Heart left ventricle (tissue), 16 donors: ENCODE measurements at regions not wholly inside any gene's neighbourhood (a gene's known extent, or its start where the extent isn't known, plus 50 kb on each side); places are given as distances from the start of the nearest gene placed in this dataset.

Experiments
- ATAC-seq, 4 donors: fragments of 200-7000 bp; cut with Tn5 transposase; one replicate each; pipeline ENCODE4 v1.9.1; 2020 to 2022; ENCODE audit warnings: moderate library complexity in 4 of 4, mild to moderate bottlenecking in 3 of 4, moderate number of reproducible peaks in 1 of 4
- DNase-seq, 5 donors: peaks; one replicate each; pipeline ENCODE4 v3.0.0-alpha.2; 2020
- H3K27ac ChIP-seq, 12 donors: fragments of 200-600 bp; sonication (generic) in 4 of 12; one replicate each; pipeline versions ENCODE4 v1.5.0 to v1.8.0; 2016 to 2022; ENCODE audit warnings: mild to moderate bottlenecking in 2 of 12
- H3K27me3 ChIP-seq, 9 donors: fragments of 200-600 bp; sonication (generic) in 2 of 9; one replicate each; pipeline versions ENCODE4 v1.5.1 to v1.8.0; 2016 to 2022; ENCODE audit warnings: mild to moderate bottlenecking in 3 of 9
- H3K36me3 ChIP-seq, 9 donors: fragments of 200-600 bp; sonication (generic) in 2 of 9; one replicate each; pipeline versions ENCODE4 v1.5.0 to v1.8.0; 2018 to 2022; ENCODE audit warnings: mild to moderate bottlenecking in 2 of 9
- H3K4me1 ChIP-seq, 12 donors: fragments of 200-600 bp; sonication (generic) in 4 of 12; one replicate each; pipeline versions ENCODE4 v1.5.0 to v1.8.0; 2016 to 2022; ENCODE audit warnings: mild to moderate bottlenecking in 3 of 12
- H3K4me3 ChIP-seq, 12 donors: fragments of 200-600 bp; sonication (generic) in 4 of 12; one replicate each; pipeline versions ENCODE4 v1.5.0 to v1.8.0; 2017 to 2022; ENCODE audit warnings: mild to moderate bottlenecking in 9 of 12, moderate library complexity in 4 of 12
- H3K9me3 ChIP-seq, 12 donors: fragments of 200-600 bp; sonication (generic) in 4 of 12; one replicate each; pipeline versions ENCODE4 v1.5.0 to v1.8.0; 2016 to 2022; ENCODE audit warnings: mild to moderate bottlenecking in 1 of 12
- POLR2A ChIP-seq, 2 donors: fragments of 450-650 bp; IDR thresholded peaks; one replicate each; pipeline ENCODE4 v1.6.1; 2017; ENCODE audit warnings: antibody characterized with exemption in 2 of 2, mild to moderate bottlenecking in 2 of 2, moderate library complexity in 2 of 2
- WGBS, 4 donors: extraction: QIAGEN DNeasy Blood & Tissue Kit in 2 of 4; methylation state at CpG; one replicate each; pipeline versions ENCODE4 v1.1.5 to v1.1.7; 2013 to 2018; 5-methylcytosine and 5-hydroxymethylcytosine counted together
- intact Hi-C, 10 donors: fragments of 100-400 bp; cut with DNase I; formaldehyde crosslinking; loops; one replicate each; pipeline versions ENCODE4 v1.11.1 to v1.14.2; 2022
- TF ChIP-seq, protein P1 (sequence below), 12 donors: fragments of 200-600 bp; sonication (generic) in 4 of 12; IDR thresholded peaks; one replicate each; pipeline versions ENCODE4 v1.5.0 to v1.8.0; 2018 to 2022; ENCODE audit warnings: antibody characterized with exemption in 12 of 12, mild to moderate bottlenecking in 5 of 12
- donor health status: ischemic (EF 13 %, LVEDD 7.1; RV severe dilation, severe dysfunction).
- donor health status: healthy with polysubstance abuse.
- donor health status: DM: no; HTN: yes; CAD: no.
- donor health status: DM: no; HTN: no; CAD: no.
- donor health status: ischemic (EF 25% LVEDD 6.9; RV normal size, moderate dysfunction).
- donor health status: ischemic (EF 25% LVEDD 5.7; RV mildly dilated, moderate dysfunction).
- donor health status: healthy.
- donor health status: DM: yes; HTN: yes; CAD: no.
- donor health status: ischemic (EF 35%, LVEDD 5.7; RV mildly dilated, moderate dysfunction).
- donor health status: nonischemic (EF 11% LVEDD 7.7; RV severe dilation, severe dysfunction).
- donor health status: DM: yes; HTN: yes; CAD: no.
- donor health status: PGD.
- donor health status: ischemic (EF 29% LVEDD 5.4; RV normal size, mild dysfunction).
- donor health status: nonischemic (EF 23%, LVEDD 6.1; RV moderate dilation, normal function).

DNA sequence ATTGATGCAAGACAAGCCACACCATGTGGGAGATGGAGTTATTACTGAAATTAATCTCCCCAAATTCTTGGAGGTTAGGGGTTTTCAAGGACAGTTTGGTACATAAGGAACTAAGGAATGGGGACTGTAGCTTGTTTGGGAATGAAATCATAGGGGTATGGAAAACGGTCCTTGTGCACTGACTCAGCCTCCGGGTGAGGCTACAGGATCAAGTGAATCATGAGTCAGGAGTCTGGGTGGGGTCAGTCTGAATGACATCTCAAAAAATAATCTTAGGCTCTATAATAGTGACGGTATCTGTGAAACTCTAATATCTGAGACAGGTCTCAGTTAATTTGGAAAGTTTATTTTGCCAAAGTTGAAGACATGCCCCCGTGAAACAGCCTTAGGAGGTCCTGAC lies 128.5 kb upstream of the CYSLTR1 start:
- ATAC-seq: no peak
- DNase-seq: no peak
- Histone ChIP-seq H3K9me3 (peaks cover 0 to 11% (median 0%) of the 10 kb centered on the region in 12 donors), H3K36me3 (no peaks in the 10 kb centered on the region), H3K27me3 (no peaks in the 10 kb centered on the region), H3K27ac (no peak overlapping the region), H3K4me1 (no peaks in the 10 kb centered on the region), H3K4me3 (no peak overlapping the region)
- WGBS, 4 donors: 60 to 77% (median 68%) methylated on average over 4 of the region's 4 CpGs
- intact Hi-C loops: no loop called here
- no peak for TF ChIP-seq POLR2A (IDR thresholded peaks at IDR 0.05)
- TF ChIP-seq, protein P1, sequence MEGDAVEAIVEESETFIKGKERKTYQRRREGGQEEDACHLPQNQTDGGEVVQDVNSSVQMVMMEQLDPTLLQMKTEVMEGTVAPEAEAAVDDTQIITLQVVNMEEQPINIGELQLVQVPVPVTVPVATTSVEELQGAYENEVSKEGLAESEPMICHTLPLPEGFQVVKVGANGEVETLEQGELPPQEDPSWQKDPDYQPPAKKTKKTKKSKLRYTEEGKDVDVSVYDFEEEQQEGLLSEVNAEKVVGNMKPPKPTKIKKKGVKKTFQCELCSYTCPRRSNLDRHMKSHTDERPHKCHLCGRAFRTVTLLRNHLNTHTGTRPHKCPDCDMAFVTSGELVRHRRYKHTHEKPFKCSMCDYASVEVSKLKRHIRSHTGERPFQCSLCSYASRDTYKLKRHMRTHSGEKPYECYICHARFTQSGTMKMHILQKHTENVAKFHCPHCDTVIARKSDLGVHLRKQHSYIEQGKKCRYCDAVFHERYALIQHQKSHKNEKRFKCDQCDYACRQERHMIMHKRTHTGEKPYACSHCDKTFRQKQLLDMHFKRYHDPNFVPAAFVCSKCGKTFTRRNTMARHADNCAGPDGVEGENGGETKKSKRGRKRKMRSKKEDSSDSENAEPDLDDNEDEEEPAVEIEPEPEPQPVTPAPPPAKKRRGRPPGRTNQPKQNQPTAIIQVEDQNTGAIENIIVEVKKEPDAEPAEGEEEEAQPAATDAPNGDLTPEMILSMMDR (IDR thresholded peaks at IDR 0.05): no peak

DNA sequence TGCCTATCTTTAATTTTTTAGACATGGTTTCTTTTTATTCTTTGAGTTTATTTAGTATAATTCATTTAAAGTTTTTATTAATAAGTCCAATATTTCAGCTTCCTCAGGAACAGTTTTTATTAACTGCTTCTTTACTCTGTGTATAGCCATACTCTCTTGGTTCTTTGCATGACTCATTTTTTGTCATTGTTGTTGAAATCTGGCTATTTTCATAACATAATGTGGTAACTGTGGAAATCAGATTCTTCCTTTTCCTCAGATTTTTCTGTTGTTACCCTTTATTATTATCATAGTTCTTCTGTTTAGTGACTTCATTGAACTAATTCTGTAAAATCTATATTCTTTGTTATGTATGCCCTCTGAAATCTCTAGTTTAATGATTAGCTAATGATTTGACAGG lies 124.9 kb upstream of the CYSLTR1 start:
- intact Hi-C loops: no loop called here
- no peak for ATAC-seq

DNA sequence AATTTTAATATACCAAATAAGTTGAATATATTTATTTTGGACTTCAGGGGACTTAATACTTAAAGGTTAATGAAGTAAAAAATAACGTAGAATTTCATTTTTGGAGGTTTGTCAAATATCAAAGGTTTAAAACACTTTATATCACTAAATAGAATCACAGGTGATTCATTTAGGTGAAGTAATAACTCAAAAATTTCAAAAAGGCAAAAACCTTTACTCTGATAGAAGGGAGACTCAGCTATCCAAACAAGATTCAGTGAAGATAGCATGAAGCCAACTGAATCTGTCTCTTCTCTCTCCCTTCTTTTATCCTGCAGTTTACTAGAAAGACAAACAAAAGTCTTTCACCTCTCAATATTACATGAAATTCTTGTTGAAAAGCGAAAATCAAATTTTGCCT lies 110.2 kb upstream of the CYSLTR1 start:
- H3K27me3 ChIP-seq: no peaks in the 10 kb centered on the region
- intact Hi-C loops: no loop called here
- WGBS, 4 donors: 38 to 67% (median 53%) methylated on average over 2 of the region's 2 CpGs
- DNase-seq (no peak), ATAC-seq (no peak)
- H3K36me3 ChIP-seq: no peaks in the 10 kb centered on the region
- no peaks in the 10 kb centered on the region for H3K4me1 ChIP-seq
- no peak overlapping the region for H3K4me3 ChIP-seq
- H3K9me3 ChIP-seq: no peaks in the 10 kb centered on the region
- TF ChIP-seq, protein P1 (IDR thresholded peaks at IDR 0.05): no peak
- TF ChIP-seq POLR2A (IDR thresholded peaks at IDR 0.05): no peak
- H3K27ac ChIP-seq: no peak overlapping the region

More for the DNA sequence above, 124.9 kb upstream of the CYSLTR1 start:
- TF ChIP-seq, protein P1 (IDR thresholded peaks at IDR 0.05): no peak
- no peak for TF ChIP-seq POLR2A (IDR thresholded peaks at IDR 0.05)
- DNase-seq: no peak
- Histone ChIP-seq H3K4me3 (no peak overlapping the region), H3K36me3 (no peaks in the 10 kb centered on the region), H3K27ac (no peak overlapping the region), H3K27me3 (no peaks in the 10 kb centered on the region), H3K4me1 (no peaks in the 10 kb centered on the region), H3K9me3 (peaks cover 0 to 8% (median 0%) of the 10 kb centered on the region in 12 donors)

DNA sequence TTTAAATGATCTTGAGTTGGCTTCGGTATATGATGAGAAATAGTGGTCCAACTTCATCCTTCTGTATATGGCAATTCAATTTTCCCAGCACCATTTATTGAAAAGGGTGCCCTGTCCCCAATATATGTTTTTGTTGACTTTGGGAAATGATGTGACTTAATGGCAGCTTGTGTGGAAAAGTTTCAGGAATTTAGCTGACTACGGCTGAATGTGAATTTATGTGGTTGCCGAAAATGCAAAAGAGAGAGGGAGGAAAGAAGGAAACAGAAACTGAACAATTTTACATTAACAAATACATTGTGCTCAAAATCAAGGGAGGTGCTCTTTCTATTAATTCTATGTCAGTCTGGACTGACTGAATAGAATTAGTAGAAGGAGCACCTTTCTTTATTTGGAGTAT lies 101.8 kb upstream of the CYSLTR1 start:
- intact Hi-C loops: no loop called here
- no peak for TF ChIP-seq POLR2A (IDR thresholded peaks at IDR 0.05)
- TF ChIP-seq, protein P1 (IDR thresholded peaks at IDR 0.05): no peak
- no peak for DNase-seq
- H3K4me1 ChIP-seq: peaks cover 0 to 8% (median 0%) of the 10 kb centered on the region in 12 donors
- H3K27me3 ChIP-seq: no peaks in the 10 kb centered on the region
- WGBS, 4 donors: 86 to 93% (median 91%) methylated on average over 3 of the region's 3 CpGs
- no peaks in the 10 kb centered on the region for H3K36me3 ChIP-seq
- peaks cover 0 to 4% (median 0%) of the 10 kb centered on the region in 12 donors for H3K9me3 ChIP-seq
- H3K4me3 ChIP-seq: no peak overlapping the region
- H3K27ac ChIP-seq: no peak overlapping the region
- ATAC-seq: no peak
